ENCODE measurements at regions not wholly inside any gene's neighbourhood (a gene's known extent, or its start where the extent isn't known, plus 50 kb on each side); places are given as distances from the start of the nearest gene placed in this dataset.

DNA sequence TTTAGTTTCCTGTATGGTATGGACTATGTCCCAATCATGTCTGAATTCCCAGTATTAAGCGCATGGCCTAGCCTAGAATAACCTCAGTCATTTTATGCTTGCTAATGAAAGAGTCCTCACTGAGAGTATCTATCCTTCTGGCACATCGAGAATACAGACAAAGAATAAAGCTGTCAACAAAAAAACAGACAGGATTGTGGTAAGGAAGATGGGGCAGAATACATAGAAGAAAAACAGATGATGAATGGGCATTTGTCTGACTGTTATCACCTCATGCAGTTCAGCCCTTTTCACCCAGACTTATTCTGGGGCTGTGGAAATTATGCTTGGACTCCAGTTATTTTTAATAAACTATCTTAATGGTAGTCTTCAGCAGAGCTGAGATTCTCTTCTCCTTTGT, 363.8 kb upstream of the TNC start:
- TF ChIP-seq, protein P1, sequence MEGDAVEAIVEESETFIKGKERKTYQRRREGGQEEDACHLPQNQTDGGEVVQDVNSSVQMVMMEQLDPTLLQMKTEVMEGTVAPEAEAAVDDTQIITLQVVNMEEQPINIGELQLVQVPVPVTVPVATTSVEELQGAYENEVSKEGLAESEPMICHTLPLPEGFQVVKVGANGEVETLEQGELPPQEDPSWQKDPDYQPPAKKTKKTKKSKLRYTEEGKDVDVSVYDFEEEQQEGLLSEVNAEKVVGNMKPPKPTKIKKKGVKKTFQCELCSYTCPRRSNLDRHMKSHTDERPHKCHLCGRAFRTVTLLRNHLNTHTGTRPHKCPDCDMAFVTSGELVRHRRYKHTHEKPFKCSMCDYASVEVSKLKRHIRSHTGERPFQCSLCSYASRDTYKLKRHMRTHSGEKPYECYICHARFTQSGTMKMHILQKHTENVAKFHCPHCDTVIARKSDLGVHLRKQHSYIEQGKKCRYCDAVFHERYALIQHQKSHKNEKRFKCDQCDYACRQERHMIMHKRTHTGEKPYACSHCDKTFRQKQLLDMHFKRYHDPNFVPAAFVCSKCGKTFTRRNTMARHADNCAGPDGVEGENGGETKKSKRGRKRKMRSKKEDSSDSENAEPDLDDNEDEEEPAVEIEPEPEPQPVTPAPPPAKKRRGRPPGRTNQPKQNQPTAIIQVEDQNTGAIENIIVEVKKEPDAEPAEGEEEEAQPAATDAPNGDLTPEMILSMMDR (IDR thresholded peaks at IDR 0.05; ENCODE audit: low read depth, low read length, missing control alignments): no peak
- H3K4me3 ChIP-seq (ENCODE audit: low read depth, low read length): no peak overlapping the region
- no peak for DNase-seq (ENCODE audit: low read depth)
- in situ Hi-C loops (cut with HindIII; ENCODE audit: low sequenced_read_pairs): no loop called here

DNA sequence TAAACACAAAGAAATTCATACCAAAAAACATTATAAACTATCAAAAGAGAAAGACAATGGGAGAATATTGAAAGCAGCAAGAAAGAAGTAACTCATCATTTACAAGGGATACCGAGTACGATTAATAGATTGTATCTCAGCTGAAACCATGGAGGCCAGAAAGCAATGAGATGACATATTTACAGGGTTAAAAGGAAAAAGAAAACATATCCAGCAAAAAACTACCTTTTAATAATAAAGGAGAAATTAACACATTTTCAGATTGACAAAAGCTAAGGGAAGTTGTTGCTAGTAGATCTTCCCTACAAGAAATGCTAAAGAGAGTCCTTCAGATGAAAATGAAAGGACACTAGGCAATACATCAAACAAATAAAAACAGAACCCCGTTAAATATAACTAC, 364.8 kb upstream of the TNC start:
- no peak for DNase-seq (ENCODE audit: low read depth)
- no peak overlapping the region for H3K4me3 ChIP-seq (ENCODE audit: low read depth, low read length)
- TF ChIP-seq, protein P1 (IDR thresholded peaks at IDR 0.05; ENCODE audit: low read depth, low read length, missing control alignments): no peak
- in situ Hi-C loops (cut with HindIII; ENCODE audit: low sequenced_read_pairs): no loop called here

DNA sequence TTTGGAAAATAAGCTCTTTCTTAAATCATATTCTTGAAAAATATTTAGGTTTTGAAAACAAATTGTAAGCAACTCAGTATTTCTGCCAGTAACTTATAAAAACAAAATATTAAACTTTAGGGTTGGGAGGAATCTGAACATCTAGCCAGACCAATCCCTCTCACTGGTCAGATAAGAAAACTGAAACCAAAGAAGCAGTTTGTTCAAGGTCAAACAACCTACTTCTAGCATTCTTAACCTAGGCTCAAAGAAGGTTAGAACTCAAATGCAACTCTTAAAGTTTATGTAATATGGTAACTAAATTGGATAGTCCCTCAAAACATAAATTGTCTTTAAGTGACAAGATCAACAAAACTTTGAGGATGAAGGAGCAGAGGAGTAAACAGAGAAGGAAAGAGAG, 374.9 kb upstream of the TNC start:
- DNase-seq (ENCODE audit: low read depth): no peak
- H3K4me3 ChIP-seq (ENCODE audit: low read depth, low read length): no peak overlapping the region
- TF ChIP-seq, protein P1 (IDR thresholded peaks at IDR 0.05; ENCODE audit: low read depth, low read length, missing control alignments): no peak
- in situ Hi-C loops (cut with HindIII; ENCODE audit: low sequenced_read_pairs): no loop called here

DNA sequence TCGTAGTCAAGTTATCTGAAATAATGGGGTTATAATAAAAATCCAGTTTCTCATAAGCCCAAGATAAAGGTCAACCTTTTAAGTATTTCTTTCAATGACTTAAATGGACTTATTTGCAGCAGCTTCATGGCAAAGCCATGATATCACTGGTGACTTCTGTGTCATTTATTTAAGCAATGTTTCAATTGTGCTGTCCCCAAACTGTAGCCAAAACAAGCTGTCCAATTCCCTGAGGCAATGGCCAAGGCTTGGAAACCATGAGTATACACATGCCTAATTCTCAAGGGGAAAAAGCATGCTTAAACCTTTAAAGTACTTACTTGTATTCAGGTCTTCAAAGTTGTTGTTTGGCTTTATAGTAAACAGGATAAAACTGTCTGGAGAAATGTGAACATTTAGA, 376.4 kb upstream of the TNC start:
- in situ Hi-C loops (cut with HindIII; ENCODE audit: low sequenced_read_pairs): no loop called here
- no peak for DNase-seq (ENCODE audit: low read depth)
- TF ChIP-seq, protein P1 (IDR thresholded peaks at IDR 0.05; ENCODE audit: low read depth, low read length, missing control alignments): no peak
- no peak overlapping the region for H3K4me3 ChIP-seq (ENCODE audit: low read depth, low read length)

DNA sequence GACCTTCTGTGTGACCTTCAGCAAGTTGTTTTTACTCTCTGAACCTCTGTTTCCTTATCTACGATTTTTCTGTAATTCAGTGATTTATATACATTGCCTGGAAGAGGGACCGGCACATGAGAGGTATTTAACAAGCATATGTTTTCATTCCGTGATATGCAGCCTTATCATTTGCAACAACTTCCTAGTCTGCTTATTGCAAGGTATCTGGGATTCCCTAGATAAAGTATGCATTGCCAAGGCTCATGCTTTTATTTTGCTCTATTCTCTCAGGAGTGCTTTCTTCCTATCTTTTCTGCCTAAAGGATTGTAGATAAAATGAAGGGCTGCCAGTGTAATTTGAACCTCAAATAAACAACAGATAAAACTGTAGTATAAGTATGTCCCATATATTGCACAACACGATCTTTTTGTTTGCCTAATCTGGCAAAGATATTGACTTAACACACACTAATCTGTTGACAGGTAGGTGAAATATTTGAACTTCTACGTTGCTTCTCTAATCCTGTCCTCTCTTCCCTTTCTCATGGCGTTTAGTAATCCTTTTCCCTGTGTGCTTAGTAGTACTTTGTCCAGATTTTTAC, 377.2 kb upstream of the TNC start:
- no peak for DNase-seq (ENCODE audit: low read depth)
- in situ Hi-C loops (cut with HindIII; ENCODE audit: low sequenced_read_pairs): no loop called here
- TF ChIP-seq, protein P1 (IDR thresholded peaks at IDR 0.05; ENCODE audit: low read depth, low read length, missing control alignments): no peak
- H3K4me3 ChIP-seq (ENCODE audit: low read depth, low read length): no peak overlapping the region

DNA sequence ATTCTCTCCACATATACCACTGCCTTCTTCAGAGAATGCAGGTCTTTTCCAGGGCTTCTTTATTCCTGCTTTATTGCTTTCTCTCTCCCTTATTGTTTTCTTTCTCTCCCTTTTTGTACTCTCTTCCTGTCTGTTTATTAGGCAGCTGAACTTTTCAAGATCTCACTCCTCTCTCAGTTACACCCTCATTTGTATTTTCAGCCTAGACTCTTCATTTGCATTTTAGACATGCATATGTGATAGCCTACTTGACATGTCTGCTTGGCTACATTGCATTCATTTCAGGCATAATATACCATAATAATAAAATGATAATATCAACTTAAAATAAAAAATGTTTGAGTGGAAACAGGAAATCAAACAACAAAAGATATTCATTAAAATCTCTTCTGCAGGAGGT, 377.9 kb upstream of the TNC start:
- H3K4me3 ChIP-seq (ENCODE audit: low read depth, low read length): no peak overlapping the region
- TF ChIP-seq, protein P1 (IDR thresholded peaks at IDR 0.05; ENCODE audit: low read depth, low read length, missing control alignments): no peak
- no peak for DNase-seq (ENCODE audit: low read depth)
- in situ Hi-C loops (cut with HindIII; ENCODE audit: low sequenced_read_pairs): no loop called here

DNA sequence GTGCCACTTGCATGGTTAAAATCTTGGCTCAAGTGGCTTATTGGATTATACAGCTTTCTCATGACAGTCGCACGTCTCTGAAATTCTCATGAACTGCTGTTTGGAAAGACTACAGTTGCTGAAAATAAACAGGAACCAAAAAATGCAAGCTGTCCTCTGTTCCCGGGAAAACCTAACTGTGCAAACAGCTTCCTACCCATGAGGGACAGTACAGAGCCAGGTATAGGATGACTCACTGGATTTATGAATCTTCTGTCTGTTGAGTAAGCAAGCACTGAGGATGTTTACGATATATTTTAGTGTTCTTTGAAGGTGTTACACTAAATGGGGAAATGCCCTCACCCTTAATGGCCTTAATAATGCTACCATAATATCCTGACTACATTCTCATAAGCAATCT, 380.3 kb upstream of the TNC start:
- H3K4me3 ChIP-seq (ENCODE audit: low read depth, low read length): no peak overlapping the region
- DNase-seq (ENCODE audit: low read depth): no peak
- TF ChIP-seq, protein P1 (IDR thresholded peaks at IDR 0.05; ENCODE audit: low read depth, low read length, missing control alignments): no peak
- in situ Hi-C loops (cut with HindIII; ENCODE audit: low sequenced_read_pairs): no loop called here

All from astrocyte of the cerebellum (primary cell).